ENCODE measurements at regions not wholly inside any gene's neighbourhood (a gene's known extent, or its start where the extent isn't known, plus 50 kb on each side); places are given as distances from the start of the nearest gene placed in this dataset.

DNA sequence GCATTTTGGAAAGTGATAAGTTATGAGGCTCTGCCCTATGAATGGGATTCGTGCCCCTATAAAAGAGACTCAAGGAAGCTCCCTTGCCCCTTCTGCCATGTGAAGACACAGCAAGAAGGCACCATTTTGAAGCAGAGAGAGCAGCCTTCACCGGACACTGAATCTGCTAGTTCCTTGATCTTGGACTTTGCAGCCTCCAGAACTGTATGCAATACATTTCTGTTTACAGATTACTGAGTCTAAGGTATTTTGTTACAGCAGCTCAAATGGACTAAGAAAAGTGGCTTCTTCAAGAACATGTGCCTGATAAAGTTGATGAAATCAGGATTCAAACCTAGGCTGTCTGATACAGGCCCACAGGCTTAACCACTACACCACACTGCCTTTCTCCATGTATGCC is 131.6 kb upstream of the MAP3K1 start:
- TF ChIP-seq, protein P1, sequence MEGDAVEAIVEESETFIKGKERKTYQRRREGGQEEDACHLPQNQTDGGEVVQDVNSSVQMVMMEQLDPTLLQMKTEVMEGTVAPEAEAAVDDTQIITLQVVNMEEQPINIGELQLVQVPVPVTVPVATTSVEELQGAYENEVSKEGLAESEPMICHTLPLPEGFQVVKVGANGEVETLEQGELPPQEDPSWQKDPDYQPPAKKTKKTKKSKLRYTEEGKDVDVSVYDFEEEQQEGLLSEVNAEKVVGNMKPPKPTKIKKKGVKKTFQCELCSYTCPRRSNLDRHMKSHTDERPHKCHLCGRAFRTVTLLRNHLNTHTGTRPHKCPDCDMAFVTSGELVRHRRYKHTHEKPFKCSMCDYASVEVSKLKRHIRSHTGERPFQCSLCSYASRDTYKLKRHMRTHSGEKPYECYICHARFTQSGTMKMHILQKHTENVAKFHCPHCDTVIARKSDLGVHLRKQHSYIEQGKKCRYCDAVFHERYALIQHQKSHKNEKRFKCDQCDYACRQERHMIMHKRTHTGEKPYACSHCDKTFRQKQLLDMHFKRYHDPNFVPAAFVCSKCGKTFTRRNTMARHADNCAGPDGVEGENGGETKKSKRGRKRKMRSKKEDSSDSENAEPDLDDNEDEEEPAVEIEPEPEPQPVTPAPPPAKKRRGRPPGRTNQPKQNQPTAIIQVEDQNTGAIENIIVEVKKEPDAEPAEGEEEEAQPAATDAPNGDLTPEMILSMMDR (conservative IDR thresholded peaks at IDR 0.05 in 1 of 2, IDR thresholded peaks at IDR 0.05 in 1 of 2; ENCODE audit: extremely low read depth in 1 of 2, insufficient read depth in 1 of 2, low read depth in 1 of 2, low read length in 2 of 2): no peak
- no peak for TF ChIP-seq EZH2 (IDR thresholded peaks at IDR 0.05; ENCODE audit: borderline replicate concordance, low read length)

Measured in mammary epithelial cell (primary cell).